Stimulated activated CD4-positive, alpha-beta T cell treated with anti-CD3 and anti-CD28 coated beads, Interleukin-1b, Interleukin-23, amount 100 ng/mL, for 48 hours (primary cell): ENCODE measurements at regions not wholly inside any gene's neighbourhood (a gene's known extent, or its start where the extent isn't known, plus 50 kb on each side); places are given as distances from the start of the nearest gene placed in this dataset.

ENCODE experiments used
- DNase-seq: peaks from one replicate; pipeline ENCODE4 v3.0.0-alpha.2; 2020

GRCh38 chr7:155983176-155983815 lies 171.0 kb upstream of the SHH start:
- DNase-seq = no peak

- no peak for DNase-seq
These were observed 169.4 kb upstream of the SHH start for GRCh38 chr7:155981703-155982102.

GRCh38 chr7:155980841-155981240 lies 168.6 kb upstream of the SHH start:
- DNase-seq = no peak

- no peak for DNase-seq
These were observed 167.7 kb upstream of the SHH start for GRCh38 chr7:155979994-155980393.

- DNase-seq = no peak
These were observed 167.3 kb upstream of the SHH start for GRCh38 chr7:155979566-155979965.

GRCh38 chr7:155975490-155975889 lies 163.2 kb upstream of the SHH start:
- DNase-seq = no peak

- DNase-seq = no peak
These were observed 162.1 kb upstream of the SHH start for GRCh38 chr7:155974186-155974897.

GRCh38 chr7:155973451-155973997 lies 161.3 kb upstream of the SHH start:
- no peak for DNase-seq

GRCh38 chr7:155972651-155973390 lies 160.6 kb upstream of the SHH start:
- no peak for DNase-seq

- DNase-seq = no peak
These were observed 160.0 kb upstream of the SHH start for GRCh38 chr7:155972247-155972646.

- no peak for DNase-seq
These were observed 159.0 kb upstream of the SHH start for GRCh38 chr7:155971180-155971770.

GRCh38 chr7:155969192-155969929 lies 157.1 kb upstream of the SHH start:
- DNase-seq = no peak

- DNase-seq = peak; percentile 26
These were observed 152.7 kb upstream of the SHH start for GRCh38 chr7:155965010-155965409.

GRCh38 chr7:155964543-155964942 lies 152.3 kb upstream of the SHH start:
- DNase-seq = no peak

- no peak for DNase-seq
These were observed 151.5 kb upstream of the SHH start for GRCh38 chr7:155963771-155964195.

- no peak for DNase-seq
These were observed 151.1 kb upstream of the SHH start for GRCh38 chr7:155963356-155963755.

GRCh38 chr7:155962968-155963300 lies 150.7 kb upstream of the SHH start:
- DNase-seq = no peak

- peak; percentile 69 for DNase-seq
These were observed 150.1 kb upstream of the SHH start for GRCh38 chr7:155962191-155962967.

- peak; percentile 44 for DNase-seq
These were observed 149.3 kb upstream of the SHH start for GRCh38 chr7:155961241-155962190.

- no peak for DNase-seq
These were observed 147.6 kb upstream of the SHH start for GRCh38 chr7:155959894-155960293.

GRCh38 chr7:155956977-155957376 lies 144.7 kb upstream of the SHH start:
- DNase-seq = no peak
